ENCODE measurements at regions not wholly inside any gene's neighbourhood (a gene's known extent, or its start where the extent isn't known, plus 50 kb on each side); places are given as distances from the start of the nearest gene placed in this dataset.

DNA sequence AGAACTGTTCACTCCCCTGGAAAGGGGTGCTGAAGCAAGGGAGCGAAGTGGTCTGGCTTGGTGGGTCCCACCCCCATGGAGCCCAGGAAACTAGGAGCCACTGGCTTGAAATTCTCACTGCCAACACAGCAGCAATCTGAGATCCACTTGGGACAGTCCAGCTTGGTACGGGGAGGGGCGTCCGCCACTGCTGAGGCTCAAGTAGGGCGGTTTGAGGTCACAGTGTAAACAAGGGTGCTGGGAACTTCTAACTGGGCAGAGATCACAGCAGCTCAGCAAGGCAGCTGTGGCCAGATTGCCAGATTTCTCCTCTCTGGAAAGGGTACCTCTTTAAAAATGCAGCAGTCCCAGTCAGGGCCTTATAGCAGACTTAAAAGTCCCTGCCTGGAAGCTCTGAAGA, 53.9 kb upstream of the GALNTL6 start:
- no peak overlapping the region for H3K4me3 Mint-ChIP-seq
- H4K20me1 ChIP-seq (replicated peaks; ENCODE audit: insufficient read depth) = no peaks in the 10 kb centered on the region
- H3K4me1 Mint-ChIP-seq = no peaks in the 10 kb centered on the region
- H2AFZ ChIP-seq = no peak overlapping the region
- H3K9me3 Mint-ChIP-seq = peaks cover 8% of the 10 kb centered on the region
- no peak overlapping the region for H3K4me2 ChIP-seq
- H3K9me2 ChIP-seq (ENCODE audit: insufficient read depth) = no peaks in the 10 kb centered on the region
- DNase-seq (ENCODE audit: low spot score) = no peak
- peaks cover 3% of the 10 kb centered on the region for H3K27me3 Mint-ChIP-seq (ENCODE audit: insufficient read depth, low read depth, poor library complexity)
- ATAC-seq = no peak
- TF ChIP-seq EZH2phosphoT487 (IDR thresholded peaks at IDR 0.05; ENCODE audit: unreplicated experiment) = no peak
- TF ChIP-seq, protein P1, sequence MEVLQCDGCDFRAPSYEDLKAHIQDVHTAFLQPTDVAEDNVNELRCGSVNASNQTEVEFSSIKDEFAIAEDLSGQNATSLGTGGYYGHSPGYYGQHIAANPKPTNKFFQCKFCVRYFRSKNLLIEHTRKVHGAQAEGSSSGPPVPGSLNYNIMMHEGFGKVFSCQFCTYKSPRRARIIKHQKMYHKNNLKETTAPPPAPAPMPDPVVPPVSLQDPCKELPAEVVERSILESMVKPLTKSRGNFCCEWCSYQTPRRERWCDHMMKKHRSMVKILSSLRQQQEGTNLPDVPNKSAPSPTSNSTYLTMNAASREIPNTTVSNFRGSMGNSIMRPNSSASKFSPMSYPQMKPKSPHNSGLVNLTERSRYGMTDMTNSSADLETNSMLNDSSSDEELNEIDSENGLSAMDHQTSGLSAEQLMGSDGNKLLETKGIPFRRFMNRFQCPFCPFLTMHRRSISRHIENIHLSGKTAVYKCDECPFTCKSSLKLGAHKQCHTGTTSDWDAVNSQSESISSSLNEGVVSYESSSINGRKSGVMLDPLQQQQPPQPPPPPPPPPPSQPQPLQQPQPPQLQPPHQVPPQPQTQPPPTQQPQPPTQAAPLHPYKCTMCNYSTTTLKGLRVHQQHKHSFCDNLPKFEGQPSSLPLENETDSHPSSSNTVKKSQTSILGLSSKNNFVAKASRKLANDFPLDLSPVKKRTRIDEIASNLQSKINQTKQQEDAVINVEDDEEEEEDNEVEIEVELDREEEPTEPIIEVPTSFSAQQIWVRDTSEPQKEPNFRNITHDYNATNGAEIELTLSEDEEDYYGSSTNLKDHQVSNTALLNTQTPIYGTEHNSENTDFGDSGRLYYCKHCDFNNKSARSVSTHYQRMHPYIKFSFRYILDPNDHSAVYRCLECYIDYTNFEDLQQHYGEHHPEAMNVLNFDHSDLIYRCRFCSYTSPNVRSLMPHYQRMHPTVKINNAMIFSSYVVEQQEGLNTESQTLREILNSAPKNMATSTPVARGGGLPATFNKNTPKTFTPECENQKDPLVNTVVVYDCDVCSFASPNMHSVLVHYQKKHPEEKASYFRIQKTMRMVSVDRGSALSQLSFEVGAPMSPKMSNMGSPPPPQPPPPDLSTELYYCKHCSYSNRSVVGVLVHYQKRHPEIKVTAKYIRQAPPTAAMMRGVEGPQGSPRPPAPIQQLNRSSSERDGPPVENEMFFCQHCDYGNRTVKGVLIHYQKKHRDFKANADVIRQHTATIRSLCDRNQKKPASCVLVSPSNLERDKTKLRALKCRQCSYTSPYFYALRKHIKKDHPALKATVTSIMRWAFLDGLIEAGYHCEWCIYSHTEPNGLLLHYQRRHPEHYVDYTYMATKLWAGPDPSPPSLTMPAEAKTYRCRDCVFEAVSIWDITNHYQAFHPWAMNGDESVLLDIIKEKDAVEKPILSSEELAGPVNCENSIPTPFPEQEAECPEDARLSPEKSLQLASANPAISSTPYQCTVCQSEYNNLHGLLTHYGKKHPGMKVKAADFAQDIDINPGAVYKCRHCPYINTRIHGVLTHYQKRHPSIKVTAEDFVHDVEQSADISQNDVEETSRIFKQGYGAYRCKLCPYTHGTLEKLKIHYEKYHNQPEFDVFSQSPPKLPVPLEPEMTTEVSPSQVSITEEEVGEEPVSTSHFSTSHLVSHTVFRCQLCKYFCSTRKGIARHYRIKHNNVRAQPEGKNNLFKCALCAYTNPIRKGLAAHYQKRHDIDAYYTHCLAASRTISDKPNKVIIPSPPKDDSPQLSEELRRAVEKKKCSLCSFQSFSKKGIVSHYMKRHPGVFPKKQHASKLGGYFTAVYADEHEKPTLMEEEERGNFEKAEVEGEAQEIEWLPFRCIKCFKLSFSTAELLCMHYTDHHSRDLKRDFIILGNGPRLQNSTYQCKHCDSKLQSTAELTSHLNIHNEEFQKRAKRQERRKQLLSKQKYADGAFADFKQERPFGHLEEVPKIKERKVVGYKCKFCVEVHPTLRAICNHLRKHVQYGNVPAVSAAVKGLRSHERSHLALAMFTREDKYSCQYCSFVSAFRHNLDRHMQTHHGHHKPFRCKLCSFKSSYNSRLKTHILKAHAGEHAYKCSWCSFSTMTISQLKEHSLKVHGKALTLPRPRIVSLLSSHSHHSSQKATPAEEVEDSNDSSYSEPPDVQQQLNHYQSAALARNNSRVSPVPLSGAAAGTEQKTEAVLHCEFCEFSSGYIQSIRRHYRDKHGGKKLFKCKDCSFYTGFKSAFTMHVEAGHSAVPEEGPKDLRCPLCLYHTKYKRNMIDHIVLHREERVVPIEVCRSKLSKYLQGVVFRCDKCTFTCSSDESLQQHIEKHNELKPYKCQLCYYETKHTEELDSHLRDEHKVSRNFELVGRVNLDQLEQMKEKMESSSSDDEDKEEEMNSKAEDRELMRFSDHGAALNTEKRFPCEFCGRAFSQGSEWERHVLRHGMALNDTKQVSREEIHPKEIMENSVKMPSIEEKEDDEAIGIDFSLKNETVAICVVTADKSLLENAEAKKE (CRISPR knock-in tag; IDR thresholded peaks at IDR 0.05) = no peak
- H3F3A ChIP-seq (replicated peaks; ENCODE audit: low read depth) = no peaks in the 10 kb centered on the region
- H3K4me3 ChIP-seq = no peak overlapping the region
- H3K27me3 ChIP-seq (ENCODE audit: insufficient read depth) = no peaks in the 10 kb centered on the region
- H3K27ac ChIP-seq (ENCODE audit: low read depth) = no peak overlapping the region
- H3K36me3 ChIP-seq (ENCODE audit: insufficient read depth) = no peaks in the 10 kb centered on the region
- no peak overlapping the region for H3K27ac Mint-ChIP-seq
- no peaks in the 10 kb centered on the region for H3K79me2 ChIP-seq (replicated peaks; ENCODE audit: insufficient read depth)
- H3K4me1 ChIP-seq (ENCODE audit: insufficient read depth) = no peaks in the 10 kb centered on the region
- H3K36me3 Mint-ChIP-seq (ENCODE audit: low read depth) = peaks cover 4% of the 10 kb centered on the region; the same call in 1 of the 3 replicates

DNA sequence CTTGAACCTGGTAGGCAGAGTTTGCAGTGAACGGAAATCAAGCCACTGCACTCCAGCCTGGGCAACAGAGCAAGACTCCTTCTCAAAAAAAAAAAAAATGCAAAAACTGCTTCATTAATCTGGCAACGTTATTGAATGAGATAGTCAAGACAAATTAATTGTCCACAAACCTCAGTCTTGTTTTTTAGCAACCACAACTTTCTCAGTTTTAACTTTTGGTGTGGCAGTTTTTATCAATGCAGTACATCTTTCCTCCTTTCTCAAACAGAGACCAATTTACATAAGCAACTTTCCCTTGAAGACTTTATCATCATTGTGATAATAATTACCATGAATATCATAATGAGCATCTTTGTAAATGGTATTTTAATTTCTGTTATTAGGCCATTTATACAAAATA, 61.7 kb upstream of the GALNTL6 start:
- ATAC-seq = no peak
- Histone ChIP-seq H2AFZ (no peak overlapping the region), H4K20me1 (replicated peaks; ENCODE audit: insufficient read depth) (no peaks in the 10 kb centered on the region), H3K36me3 (ENCODE audit: insufficient read depth) (no peaks in the 10 kb centered on the region), H3K79me2 (replicated peaks; ENCODE audit: insufficient read depth) (no peaks in the 10 kb centered on the region), H3K9me2 (ENCODE audit: insufficient read depth) (no peaks in the 10 kb centered on the region), H3K4me3 (no peak overlapping the region), H3K4me1 (ENCODE audit: insufficient read depth) (no peaks in the 10 kb centered on the region), H3K27me3 (ENCODE audit: insufficient read depth) (no peaks in the 10 kb centered on the region), H3K27ac (ENCODE audit: low read depth) (no peak overlapping the region), H3K4me2 (no peak overlapping the region), H3F3A (replicated peaks; ENCODE audit: low read depth) (no peaks in the 10 kb centered on the region)
- Mint-ChIP-seq H3K36me3 (ENCODE audit: low read depth) (no peaks in the 10 kb centered on the region), H3K27ac (no peak overlapping the region), H3K4me3 (no peak overlapping the region), H3K9me3 (no peaks in the 10 kb centered on the region), H3K27me3 (ENCODE audit: insufficient read depth, low read depth, poor library complexity) (no peaks in the 10 kb centered on the region), H3K4me1 (no peaks in the 10 kb centered on the region)
- no peak for DNase-seq (ENCODE audit: low spot score)
- TF ChIP-seq ZNF114 (CRISPR knock-in tag; IDR thresholded peaks at IDR 0.05) = no peak
- TF ChIP-seq, protein P1 (CRISPR knock-in tag; IDR thresholded peaks at IDR 0.05) = no peak

Data from GM23338 (cell line).